Thoracic aorta (tissue), 2 donors: ENCODE measurements at regions not wholly inside any gene's neighbourhood (a gene's known extent, or its start where the extent isn't known, plus 50 kb on each side); places are given as distances from the start of the nearest gene placed in this dataset.

Experiments
- ATAC-seq: fragments of 150-250 bp; one replicate; pipeline ENCODE4 v1.8.0; 2017; ENCODE audit warnings: low read depth; ENCODE audit not compliant: insufficient number of reproducible peaks, low FRiP score
- DNase-seq: peaks from one replicate; pipeline ENCODE4 v3.0.0-alpha.2; 2020; ENCODE audit warnings: low spot score
- H3K27ac ChIP-seq, 2 donors: fragments of 200-600 bp; sonication (generic); 1 replicate in 1 of 2; 2 replicates in 1 of 2; pipeline ENCODE4 v1.5.1; 2016; ENCODE audit warnings: mild to moderate bottlenecking in 2 of 2, moderate library complexity in 2 of 2
- H3K27me3 ChIP-seq: fragments of 200-600 bp; sonication (generic); replicated peaks from 2 replicates; pipeline ENCODE4 v1.6.0; 2016; ENCODE audit warnings: mild to moderate bottlenecking; ENCODE audit not compliant: insufficient read depth
- H3K36me3 ChIP-seq: fragments of 200-600 bp; sonication (generic); one replicate; pipeline ENCODE4 v1.5.1; 2016
- H3K4me1 ChIP-seq, 2 donors: fragments of 200-600 bp; sonication (generic); 1 replicate in 1 of 2; 2 replicates in 1 of 2; pipeline versions ENCODE4 v1.5.1 to v1.6.0; 2016; ENCODE audit warnings: low read depth in 2 of 2, mild to moderate bottlenecking in 1 of 2; ENCODE audit not compliant: control insufficient read depth in 1 of 2
- H3K4me3 ChIP-seq: fragments of 200-600 bp; sonication (generic); 2 replicates; pipeline ENCODE4 v1.5.1; 2016; ENCODE audit warnings: mild to moderate bottlenecking
- H3K9me3 ChIP-seq: fragments of 200-600 bp; sonication (generic); 2 replicates; pipeline ENCODE4 v1.5.1; 2016
- CTCF ChIP-seq: fragments of 200-600 bp; sonication (generic); IDR thresholded peaks from one replicate; pipeline ENCODE4 v1.5.1; 2019; ENCODE audit warnings: antibody characterized with exemption

- peak overlapping the region; percentile 3 for H3K4me3 ChIP-seq
- H3K4me1 ChIP-seq = peaks cover 0 to 8% of the 10 kb centered on the region in 2 donors
- ATAC-seq (no peak), DNase-seq (no peak)
- no peak for TF ChIP-seq CTCF
- no peaks in the 10 kb centered on the region for H3K9me3 ChIP-seq
- H3K27me3 ChIP-seq = no peaks in the 10 kb centered on the region
- no peaks in the 10 kb centered on the region for H3K36me3 ChIP-seq
- H3K27ac ChIP-seq = no peak overlapping the region
These were observed 463.2 kb upstream of the MAF start for GRCh38 chr16:80063713-80064069.

- no peak for DNase-seq
- Histone ChIP-seq H3K36me3 (no peaks in the 10 kb centered on the region), H3K9me3 (no peaks in the 10 kb centered on the region), H3K4me1 (peaks cover 0 to 8% of the 10 kb centered on the region in 2 donors), H3K27ac (no peak overlapping the region), H3K27me3 (no peaks in the 10 kb centered on the region), H3K4me3 (peak overlapping the region; percentile 3)
- TF ChIP-seq CTCF = no peak
- ATAC-seq = no peak
These were observed 462.6 kb upstream of the MAF start for GRCh38 chr16:80063031-80063712.

GRCh38 chr16:80062361-80063030, 462.0 kb upstream of the MAF start:
- no peak for TF ChIP-seq CTCF
- Histone ChIP-seq H3K27ac (no peak overlapping the region), H3K9me3 (no peaks in the 10 kb centered on the region), H3K4me1 (peaks cover 0 to 8% of the 10 kb centered on the region in 2 donors), H3K4me3 (no peak overlapping the region), H3K36me3 (no peaks in the 10 kb centered on the region), H3K27me3 (no peaks in the 10 kb centered on the region)
- DNase-seq = no peak
- ATAC-seq = no peak

- no peak for DNase-seq
- Histone ChIP-seq H3K27ac (no peak overlapping the region), H3K36me3 (no peaks in the 10 kb centered on the region), H3K27me3 (no peaks in the 10 kb centered on the region), H3K4me3 (no peak overlapping the region), H3K4me1 (peaks cover 7 to 18% of the 10 kb centered on the region in 2 donors), H3K9me3 (no peaks in the 10 kb centered on the region)
- no peak for ATAC-seq
- no peak for TF ChIP-seq CTCF
These were observed 459.9 kb upstream of the MAF start for GRCh38 chr16:80060470-80060869.

- ATAC-seq (no peak), DNase-seq (no peak)
- Histone ChIP-seq H3K9me3 (no peaks in the 10 kb centered on the region), H3K27ac (no peak overlapping the region), H3K27me3 (no peaks in the 10 kb centered on the region), H3K4me1 (peaks cover 7 to 18% of the 10 kb centered on the region in 2 donors), H3K36me3 (no peaks in the 10 kb centered on the region), H3K4me3 (no peak overlapping the region)
- no peak for TF ChIP-seq CTCF
These were observed 459.3 kb upstream of the MAF start for GRCh38 chr16:80059836-80060235.
